Activated CD4-positive, alpha-beta memory T cell treated with anti-CD3 and anti-CD28 coated beads for 36 hours (primary cell): ENCODE measurements at regions not wholly inside any gene's neighbourhood (a gene's known extent, or its start where the extent isn't known, plus 50 kb on each side); places are given as distances from the start of the nearest gene placed in this dataset.
"Not testable (repeated sequence)": the region's sequence is repeated elsewhere in the genome, so short reads cannot be mapped to it uniquely, and the experiment has no call there.

ENCODE experiments used
- CTCF ChIA-PET: fragments of 350-600 bp; sonication (Branson Sonifier 250); formaldehyde crosslinking; loops from one replicate; lab custom pipeline; 2021; ENCODE audit warnings: antibody characterized with exemption, inconsistent platforms; lab: Charles Lee
- POLR2A ChIA-PET: fragments of 350-600 bp; sonication (Branson Sonifier 250); formaldehyde crosslinking; loops from one replicate; lab custom pipeline; 2021; ENCODE audit warnings: antibody characterized with exemption; lab: Charles Lee
- DNase-seq: peaks from one replicate; pipeline ENCODE4 v3.0.0-alpha.2; 2020
- H3K27ac Mint-ChIP-seq: one replicate; pipeline ENCODE4 v1.8.0; 2021; ENCODE audit warnings: mixed read lengths
- H3K27me3 Mint-ChIP-seq: one replicate; pipeline ENCODE4 v1.8.0; 2021; ENCODE audit warnings: mixed read lengths
- H3K36me3 Mint-ChIP-seq: one replicate; pipeline ENCODE4 v1.8.0; 2021; ENCODE audit warnings: mixed read lengths
- H3K4me1 Mint-ChIP-seq: one replicate; pipeline ENCODE4 v1.8.0; 2021; ENCODE audit warnings: low read depth, mixed read lengths
- H3K4me3 Mint-ChIP-seq: one replicate; pipeline ENCODE4 v1.8.0; 2021; ENCODE audit warnings: mild to moderate bottlenecking, mixed read lengths
- H3K9me3 Mint-ChIP-seq: one replicate; pipeline ENCODE4 v1.8.0; 2021; ENCODE audit warnings: mixed read lengths
- intact Hi-C: fragments of 100-400 bp; cut with micrococcal nuclease; formaldehyde crosslinking; loops from one replicate; pipeline ENCODE4 v1.15.1; 2023

GRCh38 chr11:123318623-123319022 lies 111.4 kb upstream of the GRAMD1B start:
- H3K36me3 Mint-ChIP-seq: no peaks in the 10 kb centered on the region
- no peak overlapping the region for H3K4me3 Mint-ChIP-seq
- DNase-seq: no peak
- H3K9me3 Mint-ChIP-seq: no peaks in the 10 kb centered on the region
- POLR2A ChIA-PET: no interaction called here
- intact Hi-C loops: no loop called here
- H3K27ac Mint-ChIP-seq: no peak overlapping the region
- CTCF ChIA-PET: no interaction called here
- peaks cover 7% of the 10 kb centered on the region for H3K4me1 Mint-ChIP-seq
- H3K27me3 Mint-ChIP-seq: peaks cover 9% of the 10 kb centered on the region

GRCh38 chr11:123318132-123318531 lies 111.9 kb upstream of the GRAMD1B start:
- H3K27ac Mint-ChIP-seq, POLR2A ChIA-PET, H3K4me1 Mint-ChIP-seq, H3K4me3 Mint-ChIP-seq, H3K9me3 Mint-ChIP-seq, H3K27me3 Mint-ChIP-seq, H3K36me3 Mint-ChIP-seq, DNase-seq, intact Hi-C loops: not testable (repeated sequence)
- CTCF ChIA-PET: interaction anchor here (0.9 to 1.3 kb wide), 2 partner anchors 13 to 18 kb away, joined by 3 read pairs; no protein-coding TSS in a partner anchor

GRCh38 chr11:123316003-123316402 lies 114.1 kb upstream of the GRAMD1B start:
- no peaks in the 10 kb centered on the region for H3K9me3 Mint-ChIP-seq
- peaks cover 7% of the 10 kb centered on the region for H3K4me1 Mint-ChIP-seq
- intact Hi-C loops: no loop called here
- CTCF ChIA-PET: no interaction called here
- no peak overlapping the region for H3K4me3 Mint-ChIP-seq
- no peaks in the 10 kb centered on the region for H3K36me3 Mint-ChIP-seq
- POLR2A ChIA-PET: interaction anchor here (0.7 kb wide), 1 partner anchor 41 kb away, joined by 3 read pairs; no protein-coding TSS in a partner anchor
- H3K27me3 Mint-ChIP-seq: peaks cover 9% of the 10 kb centered on the region
- DNase-seq: no peak
- H3K27ac Mint-ChIP-seq: no peak overlapping the region

GRCh38 chr11:123314972-123315371 lies 115.1 kb upstream of the GRAMD1B start:
- POLR2A ChIA-PET: no interaction called here
- DNase-seq: no peak
- H3K27me3 Mint-ChIP-seq: peaks cover 5% of the 10 kb centered on the region
- CTCF ChIA-PET: no interaction called here
- H3K36me3 Mint-ChIP-seq: no peaks in the 10 kb centered on the region
- intact Hi-C loops: no loop called here
- H3K4me1 Mint-ChIP-seq: peaks cover 7% of the 10 kb centered on the region
- H3K27ac Mint-ChIP-seq: no peak overlapping the region
- no peaks in the 10 kb centered on the region for H3K9me3 Mint-ChIP-seq
- H3K4me3 Mint-ChIP-seq: no peak overlapping the region

GRCh38 chr11:123313262-123313661 lies 116.8 kb upstream of the GRAMD1B start:
- Mint-ChIP-seq H3K4me3 (no peak overlapping the region), H3K4me1 (peaks cover 7% of the 10 kb centered on the region), H3K9me3 (no peaks in the 10 kb centered on the region), H3K36me3 (no peaks in the 10 kb centered on the region), H3K27ac (no peak overlapping the region), H3K27me3 (peaks cover 4% of the 10 kb centered on the region)
- intact Hi-C loops: no loop called here
- POLR2A ChIA-PET: no interaction called here
- CTCF ChIA-PET: no interaction called here
- DNase-seq: no peak

- H3K27me3 Mint-ChIP-seq: no peaks in the 10 kb centered on the region
- H3K9me3 Mint-ChIP-seq: no peaks in the 10 kb centered on the region
- no peak overlapping the region for H3K4me3 Mint-ChIP-seq
- no peaks in the 10 kb centered on the region for H3K36me3 Mint-ChIP-seq
- DNase-seq: no peak
- ChIA-PET POLR2A (no interaction called here), CTCF (interaction anchor here (0.5 to 1.7 kb wide), 6 partner anchors 8 to 269 kb away, joined by 3 to 7 read pairs (median 3); no protein-coding TSS in a partner anchor)
- no peak overlapping the region for H3K27ac Mint-ChIP-seq
- intact Hi-C loops: no loop called here
- peaks cover 17% of the 10 kb centered on the region for H3K4me1 Mint-ChIP-seq
These were observed 113.0 kb upstream of the CLMP start for GRCh38 chr11:123308077-123308476.

GRCh38 chr11:123307276-123307675 lies 112.2 kb upstream of the CLMP start:
- no peak overlapping the region for H3K27ac Mint-ChIP-seq
- no peaks in the 10 kb centered on the region for H3K9me3 Mint-ChIP-seq
- H3K4me1 Mint-ChIP-seq: peaks cover 24% of the 10 kb centered on the region
- H3K27me3 Mint-ChIP-seq: no peaks in the 10 kb centered on the region
- no peak overlapping the region for H3K4me3 Mint-ChIP-seq
- ChIA-PET POLR2A (no interaction called here), CTCF (interaction anchor here (1.0 to 1.7 kb wide), 4 partner anchors 60 to 168 kb away, joined by 3 to 7 read pairs (median 3); no protein-coding TSS in a partner anchor)
- intact Hi-C loops: no loop called here
- no peaks in the 10 kb centered on the region for H3K36me3 Mint-ChIP-seq
- DNase-seq: no peak

- H3K9me3 Mint-ChIP-seq: no peaks in the 10 kb centered on the region
- H3K4me3 Mint-ChIP-seq: no peak overlapping the region
- H3K4me1 Mint-ChIP-seq: peaks cover 29% of the 10 kb centered on the region
- DNase-seq: no peak
- intact Hi-C loops: no loop called here
- no peaks in the 10 kb centered on the region for H3K27me3 Mint-ChIP-seq
- CTCF ChIA-PET: interaction anchor here (1.0 to 1.7 kb wide), 2 partner anchors 76 to 101 kb away, joined by 3 to 7 read pairs; no protein-coding TSS in a partner anchor
- POLR2A ChIA-PET: no interaction called here
- no peak overlapping the region for H3K27ac Mint-ChIP-seq
- H3K36me3 Mint-ChIP-seq: no peaks in the 10 kb centered on the region
These were observed 111.5 kb upstream of the CLMP start for GRCh38 chr11:123306531-123306930.

- Mint-ChIP-seq H3K4me3 (no peak overlapping the region), H3K9me3 (no peaks in the 10 kb centered on the region), H3K27ac (no peak overlapping the region), H3K36me3 (no peaks in the 10 kb centered on the region), H3K4me1 (peaks cover 37% of the 10 kb centered on the region), H3K27me3 (no peaks in the 10 kb centered on the region)
- intact Hi-C loops: no loop called here
- no peak for DNase-seq
- CTCF ChIA-PET: interaction anchor here (1.1 to 6.8 kb wide), 4 partner anchors 12 to 101 kb away, joined by 3 to 59 read pairs (median 4); no protein-coding TSS in a partner anchor
- POLR2A ChIA-PET: interaction anchor here (1.3 kb wide), 1 partner anchor 128 kb away, joined by 3 read pairs; no protein-coding TSS in a partner anchor
These were observed 110.7 kb upstream of the CLMP start for GRCh38 chr11:123305601-123306375.

GRCh38 chr11:123304828-123305466 lies 109.9 kb upstream of the CLMP start:
- POLR2A ChIA-PET: interaction anchor here (1.3 kb wide), 1 partner anchor 129 kb away, joined by 3 read pairs; no protein-coding TSS in a partner anchor

GRCh38 chr11:123303924-123304323 lies 108.9 kb upstream of the CLMP start:
- ChIA-PET POLR2A (interaction anchor here (0.7 to 3.1 kb wide), 3 partner anchors 53 to 126 kb away, joined by 3 to 8 read pairs (median 7); partner anchors contain the start of gene GRAMD1B), CTCF (interaction anchor here (0.7 to 7.8 kb wide), 12 partner anchors 43 to 516 kb away, joined by 3 to 70 read pairs (median 6); no protein-coding TSS in a partner anchor)
- intact Hi-C loops: no loop called here
- no peaks in the 10 kb centered on the region for H3K36me3 Mint-ChIP-seq
- peaks cover 41% of the 10 kb centered on the region for H3K4me1 Mint-ChIP-seq
- H3K27ac Mint-ChIP-seq: peak overlapping the region; percentile 93
- no peaks in the 10 kb centered on the region for H3K9me3 Mint-ChIP-seq
- H3K27me3 Mint-ChIP-seq: no peaks in the 10 kb centered on the region
- peak overlapping the region; percentile 76 for H3K4me3 Mint-ChIP-seq
- DNase-seq: peak; percentile 28

More at GRCh38 chr11:123304828-123305466, 109.9 kb upstream of the CLMP start:
- no peaks in the 10 kb centered on the region for H3K27me3 Mint-ChIP-seq
- H3K4me3 Mint-ChIP-seq: no peak overlapping the region
- CTCF ChIA-PET: interaction anchor here (1.0 to 7.8 kb wide), 10 partner anchors 13 to 250 kb away, joined by 3 to 70 read pairs (median 4); no protein-coding TSS in a partner anchor
- H3K4me1 Mint-ChIP-seq: peaks cover 41% of the 10 kb centered on the region
- no peaks in the 10 kb centered on the region for H3K9me3 Mint-ChIP-seq
- H3K27ac Mint-ChIP-seq: no peak overlapping the region
- no peak for DNase-seq
- no peaks in the 10 kb centered on the region for H3K36me3 Mint-ChIP-seq
- intact Hi-C loops: no loop called here
